ENCODE measurements at regions not wholly inside any gene's neighbourhood (a gene's known extent, or its start where the extent isn't known, plus 50 kb on each side); places are given as distances from the start of the nearest gene placed in this dataset.

GRCh38 chr1:216984536-216984935, 261.3 kb upstream of the ESRRG start:
- no peak overlapping the region for H3K4me3 ChIP-seq (ENCODE audit: low read depth, low read length)
- no peak for TF ChIP-seq CTCF (IDR thresholded peaks at IDR 0.05; ENCODE audit: low read depth, low read length)

GRCh38 chr1:216983823-216984222, 260.6 kb upstream of the ESRRG start:
- no peak overlapping the region for H3K4me3 ChIP-seq (ENCODE audit: low read depth, low read length)
- TF ChIP-seq CTCF (IDR thresholded peaks at IDR 0.05; ENCODE audit: low read depth, low read length), result no peak

GRCh38 chr1:216961516-216961915, 238.3 kb upstream of the ESRRG start:
- no peak overlapping the region for H3K4me3 ChIP-seq (ENCODE audit: low read depth, low read length)
- TF ChIP-seq CTCF (IDR thresholded peaks at IDR 0.05; ENCODE audit: low read depth, low read length), result no peak

DNA sequence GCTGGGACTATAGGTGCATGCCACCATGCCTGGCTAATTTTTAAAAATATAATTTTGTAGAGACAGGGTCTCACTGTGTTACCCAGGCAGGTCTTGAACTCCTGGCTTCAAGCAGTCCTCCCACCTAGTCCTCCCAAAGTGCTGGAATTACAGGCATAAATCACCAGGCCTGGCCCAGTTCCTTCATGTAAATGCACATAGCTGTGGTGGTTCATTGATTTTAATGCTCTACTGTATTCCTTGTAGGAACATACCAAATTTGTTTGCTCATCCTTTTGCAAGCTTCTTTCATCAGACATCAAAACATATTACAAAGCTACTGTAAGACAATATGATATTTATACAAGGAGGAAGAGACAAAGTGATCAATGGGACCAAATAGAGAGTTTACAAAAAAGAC, 237.5 kb upstream of the ESRRG start:
- no peak overlapping the region for H3K4me3 ChIP-seq (ENCODE audit: low read depth, low read length)
- no peak for TF ChIP-seq CTCF (IDR thresholded peaks at IDR 0.05; ENCODE audit: low read depth, low read length)

GRCh38 chr1:216958569-216958968, 235.3 kb upstream of the ESRRG start:
- no peak overlapping the region for H3K4me3 ChIP-seq (ENCODE audit: low read depth, low read length)
- TF ChIP-seq CTCF (IDR thresholded peaks at IDR 0.05; ENCODE audit: low read depth, low read length), result no peak

DNA sequence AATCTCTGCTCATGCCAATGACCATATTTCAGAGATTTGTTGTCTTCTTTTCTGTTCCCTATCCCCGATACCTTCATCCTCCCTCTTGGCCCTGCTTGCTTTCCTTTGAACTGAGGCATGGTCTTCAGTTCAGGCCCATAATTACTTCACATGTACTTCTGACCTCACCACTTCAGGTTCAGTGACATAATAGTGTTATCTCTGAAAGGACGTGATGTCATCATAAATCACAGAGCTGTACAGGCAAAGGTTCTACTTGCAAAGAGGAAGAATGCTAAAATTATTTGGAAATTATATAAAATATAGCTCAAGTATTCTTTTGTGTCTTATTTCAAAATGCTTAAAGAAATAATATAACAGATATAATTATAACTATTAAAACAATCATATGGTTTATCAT, 230.3 kb upstream of the ESRRG start:
- TF ChIP-seq CTCF (IDR thresholded peaks at IDR 0.05; ENCODE audit: low read depth, low read length), result no peak
- no peak overlapping the region for H3K4me3 ChIP-seq (ENCODE audit: low read depth, low read length)

- H3K4me3 ChIP-seq (ENCODE audit: low read depth, low read length), result no peak overlapping the region
- TF ChIP-seq CTCF (IDR thresholded peaks at IDR 0.05; ENCODE audit: low read depth, low read length), result no peak
Observed at GRCh38 chr1:216952864-216953263, 229.6 kb upstream of the ESRRG start.

Data from WI38 (cell line).